ENCODE measurements at regions not wholly inside any gene's neighbourhood (a gene's known extent, or its start where the extent isn't known, plus 50 kb on each side); places are given as distances from the start of the nearest gene placed in this dataset.

DNA sequence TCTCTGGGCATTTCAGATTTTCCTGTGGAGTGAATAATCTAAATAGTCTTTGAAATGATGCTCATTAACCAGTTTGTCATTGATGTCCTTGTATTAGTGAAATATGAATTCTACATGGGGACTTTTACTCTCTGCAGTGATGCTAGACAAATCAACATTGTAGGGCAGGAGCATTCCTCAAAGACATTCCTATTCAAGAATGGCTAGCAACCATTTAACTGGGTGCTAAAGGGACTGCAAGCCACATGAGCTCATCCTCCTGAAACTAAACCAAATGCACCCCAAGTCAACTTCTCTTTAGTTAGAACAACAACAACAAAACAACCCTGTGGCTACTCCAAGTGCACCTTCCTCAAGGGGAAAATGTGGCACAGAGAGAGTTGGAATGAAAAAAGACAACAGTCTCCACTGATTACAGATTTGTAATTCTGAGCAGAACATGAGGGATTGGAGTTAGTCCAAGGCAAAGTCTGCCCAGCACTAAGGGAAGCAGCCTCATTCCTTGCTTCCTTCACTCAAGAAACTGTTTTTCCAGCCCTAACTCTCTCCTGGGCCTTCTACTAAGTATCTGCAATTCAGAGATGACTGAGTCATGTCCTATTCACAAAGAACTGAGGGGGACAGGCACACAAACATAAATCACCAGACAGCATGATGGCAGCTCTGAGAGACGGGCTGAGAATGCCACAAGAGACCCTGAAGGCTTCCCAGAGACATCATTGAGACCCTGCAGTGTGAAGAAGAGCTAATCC is 82.0 kb upstream of the WWC1 start:
- Histone ChIP-seq H3K9me3 (ENCODE audit: control extremely low read depth in 1 of 3, control insufficient read depth in 2 of 3, insufficient read depth in 1 of 3, low read length in 2 of 3) (no peaks in the 10 kb centered on the region), H3K4me3 (ENCODE audit: control extremely low read depth in 1 of 5, extremely low read depth in 1 of 5, insufficient read depth in 1 of 5, low read depth in 2 of 5, low read length in 4 of 5) (no peak overlapping the region), H4K20me1 (ENCODE audit: control insufficient read depth, insufficient read depth, low read length, poor library complexity, severe bottlenecking) (no peaks in the 10 kb centered on the region), H3K9ac (ENCODE audit: low read length) (no peak overlapping the region), H3K27ac (ENCODE audit: low read length in 2 of 2) (no peak overlapping the region), H3K27me3 (replicated peaks in 1 of 4; ENCODE audit: control extremely low read depth in 1 of 4, control insufficient read depth in 3 of 4, insufficient read depth in 4 of 4, low read length in 3 of 4) (peaks cover 0 to 2% (median 0%) of the 10 kb centered on the region in 4 experiments), H3K79me2 (ENCODE audit: control insufficient read depth, insufficient read depth, low read length) (no peaks in the 10 kb centered on the region), H2AFZ (ENCODE audit: insufficient read depth, low read depth, low read length, poor library complexity, severe bottlenecking) (no peak overlapping the region), H3K36me3 (replicated peaks in 1 of 2; ENCODE audit: control extremely low read depth in 1 of 2, control insufficient read depth in 1 of 2, extremely low read depth in 1 of 2, insufficient read depth in 2 of 2, low read length in 1 of 2) (no peaks in the 10 kb centered on the region), H3K4me2 (replicated peaks; ENCODE audit: low read depth, low read length, poor library complexity, severe bottlenecking) (no peak overlapping the region), H3K4me1 (ENCODE audit: control insufficient read depth in 2 of 2, insufficient read depth in 2 of 2, low read length in 2 of 2) (no peaks in the 10 kb centered on the region)
- no peaks in the 10 kb centered on the region for H3K4me1 Mint-ChIP-seq
- TF ChIP-seq, protein P1, sequence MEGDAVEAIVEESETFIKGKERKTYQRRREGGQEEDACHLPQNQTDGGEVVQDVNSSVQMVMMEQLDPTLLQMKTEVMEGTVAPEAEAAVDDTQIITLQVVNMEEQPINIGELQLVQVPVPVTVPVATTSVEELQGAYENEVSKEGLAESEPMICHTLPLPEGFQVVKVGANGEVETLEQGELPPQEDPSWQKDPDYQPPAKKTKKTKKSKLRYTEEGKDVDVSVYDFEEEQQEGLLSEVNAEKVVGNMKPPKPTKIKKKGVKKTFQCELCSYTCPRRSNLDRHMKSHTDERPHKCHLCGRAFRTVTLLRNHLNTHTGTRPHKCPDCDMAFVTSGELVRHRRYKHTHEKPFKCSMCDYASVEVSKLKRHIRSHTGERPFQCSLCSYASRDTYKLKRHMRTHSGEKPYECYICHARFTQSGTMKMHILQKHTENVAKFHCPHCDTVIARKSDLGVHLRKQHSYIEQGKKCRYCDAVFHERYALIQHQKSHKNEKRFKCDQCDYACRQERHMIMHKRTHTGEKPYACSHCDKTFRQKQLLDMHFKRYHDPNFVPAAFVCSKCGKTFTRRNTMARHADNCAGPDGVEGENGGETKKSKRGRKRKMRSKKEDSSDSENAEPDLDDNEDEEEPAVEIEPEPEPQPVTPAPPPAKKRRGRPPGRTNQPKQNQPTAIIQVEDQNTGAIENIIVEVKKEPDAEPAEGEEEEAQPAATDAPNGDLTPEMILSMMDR (IDR thresholded peaks at IDR 0.05): no peak
- TF ChIP-seq EZH2 (IDR thresholded peaks at IDR 0.05; ENCODE audit: borderline replicate concordance, insufficient read depth, low read depth, low read length, poor library complexity, severe bottlenecking): no peak
- WGBS (ENCODE audit: insufficient coverage): 40% methylated on average over 1 of the region's 1 CpG
- POLR2A ChIA-PET: no interaction called here
- H3K27me3 Mint-ChIP-seq: peaks cover 8% of the 10 kb centered on the region
- H3K4me3 Mint-ChIP-seq: no peak overlapping the region
- no peak for ATAC-seq (ENCODE audit: low read depth)
- no peak for DNase-seq
- no peaks in the 10 kb centered on the region for H3K9me3 Mint-ChIP-seq (ENCODE audit: insufficient read depth)
- no peak overlapping the region for H3K27ac Mint-ChIP-seq
- CTCF ChIA-PET: interaction anchor here (1.1 kb wide), 1 partner anchor 9 kb away, joined by 3 read pairs; no protein-coding TSS in a partner anchor
- intact Hi-C loops (cut with micrococcal nuclease): no loop called here

DNA sequence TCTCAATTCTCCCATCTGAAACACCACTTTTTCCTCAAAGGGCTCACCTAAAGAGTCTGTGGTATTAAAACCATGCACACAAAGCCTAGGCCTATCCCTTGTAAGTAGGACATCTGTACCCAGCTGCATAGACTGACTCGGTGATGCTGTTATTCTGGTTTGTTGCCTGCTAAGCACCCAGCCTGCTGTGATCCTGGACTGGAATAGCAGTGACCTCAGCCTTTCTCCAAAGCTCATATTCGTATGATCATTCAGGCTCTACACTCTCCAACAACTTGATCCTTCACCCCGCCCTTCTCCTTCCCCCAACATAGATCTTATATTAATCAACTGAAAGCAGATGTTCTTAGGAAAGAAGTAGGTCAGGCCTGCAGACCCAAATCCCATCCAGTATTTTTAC is 81.4 kb upstream of the WWC1 start:
- Histone ChIP-seq H3K4me3 (ENCODE audit: control extremely low read depth in 1 of 5, extremely low read depth in 1 of 5, insufficient read depth in 1 of 5, low read depth in 2 of 5, low read length in 4 of 5) (no peak overlapping the region), H3K9ac (ENCODE audit: low read length) (no peak overlapping the region), H3K79me2 (ENCODE audit: control insufficient read depth, insufficient read depth, low read length) (no peaks in the 10 kb centered on the region), H2AFZ (ENCODE audit: insufficient read depth, low read depth, low read length, poor library complexity, severe bottlenecking) (no peak overlapping the region), H3K27me3 (replicated peaks in 1 of 4; ENCODE audit: control extremely low read depth in 1 of 4, control insufficient read depth in 3 of 4, insufficient read depth in 4 of 4, low read length in 3 of 4) (peaks cover 0 to 2% (median 0%) of the 10 kb centered on the region in 4 experiments), H3K9me3 (ENCODE audit: control extremely low read depth in 1 of 3, control insufficient read depth in 2 of 3, insufficient read depth in 1 of 3, low read length in 2 of 3) (no peaks in the 10 kb centered on the region), H3K27ac (ENCODE audit: low read length in 2 of 2) (no peak overlapping the region), H3K4me1 (ENCODE audit: control insufficient read depth in 2 of 2, insufficient read depth in 2 of 2, low read length in 2 of 2) (no peaks in the 10 kb centered on the region), H3K36me3 (replicated peaks in 1 of 2; ENCODE audit: control extremely low read depth in 1 of 2, control insufficient read depth in 1 of 2, extremely low read depth in 1 of 2, insufficient read depth in 2 of 2, low read length in 1 of 2) (no peaks in the 10 kb centered on the region), H3K4me2 (replicated peaks; ENCODE audit: low read depth, low read length, poor library complexity, severe bottlenecking) (no peak overlapping the region), H4K20me1 (ENCODE audit: control insufficient read depth, insufficient read depth, low read length, poor library complexity, severe bottlenecking) (no peaks in the 10 kb centered on the region)
- no peak overlapping the region for H3K4me3 Mint-ChIP-seq
- DNase-seq (no peak), ATAC-seq (ENCODE audit: low read depth) (no peak)
- no peak for TF ChIP-seq EZH2 (IDR thresholded peaks at IDR 0.05; ENCODE audit: borderline replicate concordance, insufficient read depth, low read depth, low read length, poor library complexity, severe bottlenecking)
- TF ChIP-seq, protein P1 (IDR thresholded peaks at IDR 0.05): no peak
- ChIA-PET CTCF (interaction anchor here (1.1 to 1.4 kb wide), 2 partner anchors 8 to 10 kb away, joined by 3 read pairs; no protein-coding TSS in a partner anchor), POLR2A (no interaction called here)
- no peaks in the 10 kb centered on the region for H3K4me1 Mint-ChIP-seq
- intact Hi-C loops (cut with micrococcal nuclease): no loop called here
- peaks cover 8% of the 10 kb centered on the region for H3K27me3 Mint-ChIP-seq
- WGBS (ENCODE audit: insufficient coverage): 100% methylated on average over 1 of the region's 3 CpGs
- no peak overlapping the region for H3K27ac Mint-ChIP-seq
- H3K9me3 Mint-ChIP-seq (ENCODE audit: insufficient read depth): no peaks in the 10 kb centered on the region
